Peyer's patch (tissue), 4 donors: ENCODE measurements at regions not wholly inside any gene's neighbourhood (a gene's known extent, or its start where the extent isn't known, plus 50 kb on each side); places are given as distances from the start of the nearest gene placed in this dataset.

ENCODE experiments used
- DNase-seq, 3 donors: peaks; one replicate each; pipeline ENCODE4 v3.0.0-alpha.2; 2017 to 2019
- H3K27ac ChIP-seq, 4 donors: fragments of 200-600 bp; sonication (generic); one replicate each; pipeline ENCODE4 v1.5.1; 2016 to 2019
- H3K27me3 ChIP-seq, 2 donors: fragments of 200-600 bp; sonication (generic); one replicate each; pipeline ENCODE4 v1.5.1; 2019
- H3K36me3 ChIP-seq, 3 donors: fragments of 200-600 bp; sonication (generic); one replicate each; pipeline ENCODE4 v1.5.1; 2016 to 2019
- H3K4me1 ChIP-seq, 4 donors: fragments of 200-600 bp; sonication (generic); one replicate each; pipeline ENCODE4 v1.5.1; 2016 to 2019
- H3K4me3 ChIP-seq, 4 donors: fragments of 200-600 bp; sonication (generic); 1 replicate in 3 of 4; 2 replicates in 1 of 4; pipeline ENCODE4 v1.5.1; 2016 to 2019; ENCODE audit warnings: mild to moderate bottlenecking in 1 of 4
- H3K9me3 ChIP-seq, 4 donors: fragments of 200-600 bp; sonication (generic); one replicate each; pipeline ENCODE4 v1.5.1; 2016 to 2019; ENCODE audit warnings: mild to moderate bottlenecking in 1 of 4
- CTCF ChIP-seq, 6 experiments: fragments of 450-650 bp in 4 of 6; fragments of 200-600 bp in 2 of 6; sonication (generic) in 1 of 6; IDR thresholded peaks; one replicate each; pipeline ENCODE4 v1.5.1; 2017 to 2019; ENCODE audit warnings: antibody characterized with exemption in 6 of 6, mild to moderate bottlenecking in 3 of 6, moderate library complexity in 1 of 6
- POLR2A ChIP-seq, 2 donors: fragments of 450-650 bp; IDR thresholded peaks; one replicate each; pipeline ENCODE4 v1.5.1; 2017; ENCODE audit warnings: antibody characterized with exemption in 2 of 2, mild to moderate bottlenecking in 2 of 2, moderate library complexity in 2 of 2

DNA sequence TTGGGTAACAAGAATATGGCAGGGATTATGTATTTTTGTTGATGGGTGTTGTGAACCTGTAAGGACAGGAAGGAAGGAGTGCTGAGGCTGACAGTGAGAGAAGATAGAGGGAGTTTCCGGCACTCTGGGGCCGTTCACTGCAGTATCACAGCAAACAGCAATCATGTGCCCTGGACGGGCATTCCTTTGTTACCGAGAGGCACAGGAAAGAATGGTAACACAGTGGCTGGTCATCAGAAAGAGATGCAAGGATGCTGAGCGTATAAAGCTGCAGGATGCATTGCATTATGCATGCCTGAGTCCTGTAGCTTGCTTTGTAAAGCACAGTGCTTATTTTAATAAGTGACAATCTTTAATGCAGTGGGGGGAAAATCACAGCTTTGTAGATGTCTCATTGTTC is 286.8 kb downstream of the RPS24 start:
- H3K27ac ChIP-seq: no peak overlapping the region
- no peak for DNase-seq
- H3K4me3 ChIP-seq: no peak overlapping the region
- no peaks in the 10 kb centered on the region for H3K27me3 ChIP-seq
- TF ChIP-seq CTCF (IDR thresholded peaks at IDR 0.05) (no peak), POLR2A (IDR thresholded peaks at IDR 0.05) (no peak)
- H3K36me3 ChIP-seq: no peaks in the 10 kb centered on the region
- no peaks in the 10 kb centered on the region for H3K9me3 ChIP-seq
- H3K4me1 ChIP-seq: peaks cover 0 to 11% (median 0%) of the 10 kb centered on the region in 4 donors

GRCh38 chr10:78321000-78321399 is 287.3 kb downstream of the RPS24 start:
- TF ChIP-seq CTCF (IDR thresholded peaks at IDR 0.05): no peak
- TF ChIP-seq POLR2A (IDR thresholded peaks at IDR 0.05): no peak
- H3K4me1 ChIP-seq: peaks cover 0 to 11% (median 0%) of the 10 kb centered on the region in 4 donors
- H3K9me3 ChIP-seq: no peaks in the 10 kb centered on the region
- no peak for DNase-seq
- no peak overlapping the region for H3K27ac ChIP-seq
- no peaks in the 10 kb centered on the region for H3K36me3 ChIP-seq
- no peaks in the 10 kb centered on the region for H3K27me3 ChIP-seq
- H3K4me3 ChIP-seq: no peak overlapping the region

DNA sequence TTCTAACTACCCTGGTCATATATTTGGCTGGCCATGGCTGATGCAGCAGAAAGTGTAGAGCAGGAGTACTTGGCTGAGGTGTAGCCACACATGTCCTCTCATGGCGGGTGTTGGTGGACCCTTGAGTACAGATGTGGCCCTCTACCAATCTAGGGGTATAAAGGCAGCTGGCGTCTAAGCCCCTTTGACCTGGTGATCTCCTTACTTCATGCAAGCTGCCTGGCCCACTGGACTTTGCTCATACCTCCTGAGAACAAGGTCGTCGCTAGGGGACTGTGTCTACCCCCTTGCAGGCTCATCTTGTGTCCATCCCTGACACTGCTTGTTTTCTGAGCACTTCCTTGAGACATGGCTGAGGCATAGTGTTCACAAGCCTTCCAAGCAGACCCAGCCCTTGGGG is 287.8 kb downstream of the RPS24 start:
- Histone ChIP-seq H3K4me3 (no peak overlapping the region), H3K27me3 (no peaks in the 10 kb centered on the region)

GRCh38 chr10:78326372-78326771 is 292.7 kb downstream of the RPS24 start:
- no peaks in the 10 kb centered on the region for H3K36me3 ChIP-seq
- peaks cover 0 to 3% (median 0%) of the 10 kb centered on the region in 4 donors for H3K9me3 ChIP-seq
- H3K27ac ChIP-seq: no peak overlapping the region
- no peaks in the 10 kb centered on the region for H3K27me3 ChIP-seq
- TF ChIP-seq CTCF (IDR thresholded peaks at IDR 0.05) (no peak), POLR2A (IDR thresholded peaks at IDR 0.05) (no peak)
- DNase-seq: no peak
- no peak overlapping the region for H3K4me3 ChIP-seq
- no peaks in the 10 kb centered on the region for H3K4me1 ChIP-seq

More for the DNA sequence above, 287.8 kb downstream of the RPS24 start:
- H3K36me3 ChIP-seq: no peaks in the 10 kb centered on the region
- H3K27ac ChIP-seq: no peak overlapping the region
- peaks cover 0 to 3% (median 0%) of the 10 kb centered on the region in 4 donors for H3K9me3 ChIP-seq
- peaks cover 0 to 8% (median 0%) of the 10 kb centered on the region in 4 donors for H3K4me1 ChIP-seq
- no peak for DNase-seq
- TF ChIP-seq POLR2A (IDR thresholded peaks at IDR 0.05) (no peak), CTCF (IDR thresholded peaks at IDR 0.05) (no peak)

DNA sequence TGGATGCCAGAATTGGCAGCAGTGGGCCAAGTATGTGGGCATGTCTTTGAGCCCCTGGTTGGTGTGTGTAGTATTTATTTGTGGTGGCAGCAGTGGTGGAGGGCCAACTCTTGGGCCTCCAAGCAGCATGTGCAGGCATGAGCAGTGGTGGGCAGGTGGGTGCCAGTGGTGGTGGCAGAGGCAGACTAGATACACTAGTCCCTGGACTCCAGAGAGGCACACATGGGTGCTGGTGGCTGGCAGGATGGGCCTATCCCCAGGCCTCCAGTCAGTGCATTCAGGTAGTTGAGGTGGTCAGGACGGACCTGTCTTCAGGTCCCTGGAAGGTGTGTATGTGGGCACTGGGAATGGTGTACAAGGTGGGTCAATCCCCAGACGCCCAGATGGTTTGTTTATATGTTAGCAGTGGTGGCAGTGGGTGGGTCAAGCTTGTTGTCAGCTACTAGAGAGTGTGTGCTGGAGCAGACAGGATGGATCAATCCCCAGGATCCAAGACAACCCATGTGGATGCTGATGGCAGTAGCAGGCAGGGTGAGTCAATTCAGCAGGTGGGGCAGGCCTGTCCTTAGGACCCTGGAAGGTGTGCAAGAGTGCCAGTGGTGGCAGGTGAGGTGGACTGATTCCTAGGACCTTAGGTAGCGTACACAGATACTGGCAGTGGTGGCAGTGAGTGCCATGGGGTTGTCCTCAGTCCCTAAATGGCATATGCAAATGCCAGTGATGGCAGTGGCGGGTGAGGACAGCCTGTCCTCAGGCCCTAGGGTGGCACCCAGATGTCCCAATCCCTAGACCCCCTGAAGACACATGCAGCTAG is 294.3 kb downstream of the RPS24 start:
- peak in 2 of 3 donors; percentile 15 to 23 for DNase-seq

More for the DNA sequence above, 294.3 kb downstream of the RPS24 start:
- Histone ChIP-seq H3K27ac (no peak overlapping the region), H3K4me3 (no peak overlapping the region), H3K36me3 (no peaks in the 10 kb centered on the region), H3K9me3 (peaks cover 0 to 3% (median 0%) of the 10 kb centered on the region in 4 donors), H3K4me1 (no peaks in the 10 kb centered on the region), H3K27me3 (no peaks in the 10 kb centered on the region)
- TF ChIP-seq CTCF (IDR thresholded peaks at IDR 0.05): no peak
- no peak for TF ChIP-seq POLR2A (IDR thresholded peaks at IDR 0.05)
